ENCODE measurements at regions not wholly inside any gene's neighbourhood (a gene's known extent, or its start where the extent isn't known, plus 50 kb on each side); places are given as distances from the start of the nearest gene placed in this dataset.

- no peak for TF ChIP-seq SIN3A (IDR thresholded peaks at IDR 0.05; ENCODE audit: borderline replicate concordance, insufficient read depth, low read length)
- no peak for TF ChIP-seq POLR2AphosphoS5 (IDR thresholded peaks at IDR 0.05; ENCODE audit: low read depth, low read length)
- no peak for TF ChIP-seq REST (IDR thresholded peaks at IDR 0.05; ENCODE audit: insufficient read depth in 1 of 2, low read depth in 2 of 2, low read length in 2 of 2)
- TF ChIP-seq TAF1 (IDR thresholded peaks at IDR 0.05; ENCODE audit: borderline replicate concordance, insufficient read depth, low read length): no peak
- TF ChIP-seq FOXP2 (optimal IDR thresholded peaks at IDR 0.05; ENCODE audit: borderline replicate concordance, extremely low read depth, extremely low read length, insufficient read depth): no peak
These were observed 550.0 kb upstream of the TUSC1 start for GRCh38 chr9:26228273-26228672.

GRCh38 chr9:26221290-26221689 lies 543.0 kb upstream of the TUSC1 start:
- TF ChIP-seq SIN3A (IDR thresholded peaks at IDR 0.05; ENCODE audit: borderline replicate concordance, insufficient read depth, low read length) (no peak), FOXP2 (optimal IDR thresholded peaks at IDR 0.05; ENCODE audit: borderline replicate concordance, extremely low read depth, extremely low read length, insufficient read depth) (no peak), TAF1 (IDR thresholded peaks at IDR 0.05; ENCODE audit: borderline replicate concordance, insufficient read depth, low read length) (no peak), POLR2AphosphoS5 (IDR thresholded peaks at IDR 0.05; ENCODE audit: low read depth, low read length) (no peak), REST (IDR thresholded peaks at IDR 0.05; ENCODE audit: insufficient read depth in 1 of 2, low read depth in 2 of 2, low read length in 2 of 2) (no peak)

DNA sequence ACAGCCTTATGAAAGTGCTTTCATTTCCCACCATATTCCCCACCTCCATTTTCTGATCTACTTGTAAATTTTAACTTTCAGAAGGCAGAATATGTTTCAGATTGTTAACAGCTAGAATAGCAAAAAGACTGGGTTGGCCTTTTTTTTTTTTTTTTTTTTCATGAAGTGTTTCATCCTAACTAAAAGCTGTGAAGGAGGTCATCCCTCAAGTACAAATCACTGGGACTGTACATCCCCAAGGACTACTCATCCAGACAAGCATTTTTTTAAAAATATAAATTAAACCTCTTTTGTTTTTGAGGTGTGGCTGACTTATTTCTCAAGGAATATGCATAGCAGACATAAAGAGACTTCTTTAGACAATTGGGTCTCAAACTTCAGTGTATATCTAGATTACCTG lies 542.1 kb upstream of the TUSC1 start:
- no peak for TF ChIP-seq TAF1 (IDR thresholded peaks at IDR 0.05; ENCODE audit: borderline replicate concordance, insufficient read depth, low read length)
- no peak for TF ChIP-seq POLR2AphosphoS5 (IDR thresholded peaks at IDR 0.05; ENCODE audit: low read depth, low read length)
- TF ChIP-seq REST (IDR thresholded peaks at IDR 0.05; ENCODE audit: insufficient read depth in 1 of 2, low read depth in 2 of 2, low read length in 2 of 2): no peak
- no peak for TF ChIP-seq SIN3A (IDR thresholded peaks at IDR 0.05; ENCODE audit: borderline replicate concordance, insufficient read depth, low read length)
- no peak for TF ChIP-seq FOXP2 (optimal IDR thresholded peaks at IDR 0.05; ENCODE audit: borderline replicate concordance, extremely low read depth, extremely low read length, insufficient read depth)

DNA sequence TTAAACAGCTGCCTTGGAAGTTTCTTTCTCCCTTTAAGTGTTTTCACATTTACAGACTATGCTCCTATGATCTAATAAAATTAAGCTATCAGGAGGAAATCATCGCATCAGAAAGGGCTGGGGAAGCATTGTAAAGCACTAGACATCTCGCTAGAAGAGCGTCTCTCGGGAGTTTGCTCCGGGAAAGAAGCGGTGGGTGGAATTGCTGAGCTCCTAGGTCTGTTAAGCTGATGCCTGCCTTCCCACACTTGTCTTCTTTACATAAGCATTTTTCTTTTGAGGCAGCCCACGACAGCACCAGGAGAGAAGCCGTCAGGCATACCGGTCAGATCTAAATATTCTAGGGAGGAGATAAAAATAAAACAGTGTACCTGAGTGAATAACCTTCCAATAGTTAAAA lies 541.7 kb upstream of the TUSC1 start:
- no peak for TF ChIP-seq TAF1 (IDR thresholded peaks at IDR 0.05; ENCODE audit: borderline replicate concordance, insufficient read depth, low read length)
- no peak for TF ChIP-seq POLR2AphosphoS5 (IDR thresholded peaks at IDR 0.05; ENCODE audit: low read depth, low read length)

GRCh38 chr9:26216702-26217101 lies 538.5 kb upstream of the TUSC1 start:
- TF ChIP-seq REST (IDR thresholded peaks at IDR 0.05; ENCODE audit: insufficient read depth in 1 of 2, low read depth in 2 of 2, low read length in 2 of 2) (no peak), POLR2AphosphoS5 (IDR thresholded peaks at IDR 0.05; ENCODE audit: low read depth, low read length) (no peak)

All from PFSK-1 (cell line).